IMR-90 (cell line): ENCODE measurements at regions not wholly inside any gene's neighbourhood (a gene's known extent, or its start where the extent isn't known, plus 50 kb on each side); places are given as distances from the start of the nearest gene placed in this dataset.
A peak's percentile ranks its signal among the peaks of the same experiment; 100 is the strongest.

ENCODE experiments used
- ATAC-seq: fragments of 200-7000 bp; cut with Tn5 transposase; 2 replicates; pipeline ENCODE4 v1.9.1; 2020; ENCODE audit warnings: low read depth, mild to moderate bottlenecking, moderate library complexity
- BruUV-seq: library from RNA; stranded (reverse); fragments of 400-500 nt; replicated peaks from 2 replicates; lab custom pipeline; 2021; lab: Mats Ljungman, UMichigan
- CTCF ChIA-PET: fragments of 300-600 bp; formaldehyde crosslinking; extraction: SDS; loops from one replicate; lab custom pipeline; 2021; ENCODE audit warnings: antibody characterized with exemption; lab: Yijun Ruan, JAX
- POLR2A ChIA-PET: fragments of 300-600 bp; sonication (Branson Sonifier 250); formaldehyde crosslinking; loops from one replicate; lab custom pipeline; 2022; ENCODE audit warnings: antibody characterized with exemption; ENCODE audit not compliant: unreplicated experiment; lab: Charles Lee
- DNase-seq: peaks from one replicate; pipeline ENCODE4 v3.0.0; 2013
- H2AFZ ChIP-seq: replicated peaks from 2 replicates; pipeline ENCODE3; 2013; ENCODE audit warnings: low read length, mild to moderate bottlenecking; ENCODE audit not compliant: poor library complexity
- H2AK5ac ChIP-seq: 2 replicates; pipeline ENCODE4 v1.6.1; 2013; ENCODE audit warnings: low read depth, low read length, inconsistent platforms
- H2AK9ac ChIP-seq: replicated peaks from 2 replicates; pipeline ENCODE3; 2013; ENCODE audit warnings: mild to moderate bottlenecking, low read depth, low read length, moderate library complexity; ENCODE audit not compliant: poor library complexity
- H2BK120ac ChIP-seq: 2 replicates; pipeline ENCODE4 v1.6.1; 2013; ENCODE audit warnings: low read depth, low read length, inconsistent platforms
- H2BK15ac ChIP-seq: 3 replicates; pipeline ENCODE4 v1.6.1; 2013; ENCODE audit warnings: low read depth, low read length, inconsistent platforms
- H2BK20ac ChIP-seq: 2 replicates; pipeline ENCODE4 v1.6.1; 2013; ENCODE audit warnings: low read depth, mild to moderate bottlenecking, inconsistent platforms, low read length, moderate library complexity
- H2BK5ac ChIP-seq: 2 replicates; pipeline ENCODE4 v1.6.1; 2013; ENCODE audit warnings: mild to moderate bottlenecking, low read depth, low read length, inconsistent platforms; ENCODE audit not compliant: poor library complexity, severe bottlenecking
- H3K14ac ChIP-seq: replicated peaks from 2 replicates; pipeline ENCODE4 v1.6.1; 2013; ENCODE audit warnings: low read depth, low read length, inconsistent platforms
- H3K18ac ChIP-seq: 2 replicates; pipeline ENCODE4 v1.6.1; 2013; ENCODE audit warnings: low read depth, low read length, control low read depth
- H3K23ac ChIP-seq: 2 replicates; pipeline ENCODE4 v1.6.1; 2013; ENCODE audit warnings: low read depth, low read length, inconsistent platforms
- H3K27ac ChIP-seq: 2 replicates; pipeline ENCODE4 v1.5.1; 2013; ENCODE audit warnings: mild to moderate bottlenecking, control low read depth, low read length; ENCODE audit not compliant: insufficient read depth
- H3K27me3 ChIP-seq: 2 replicates; pipeline ENCODE4 v1.6.1; 2013; ENCODE audit warnings: low read length; ENCODE audit not compliant: control insufficient read depth, insufficient read depth
- H3K36me3 ChIP-seq: 2 replicates; pipeline ENCODE4 v1.6.1; 2013; ENCODE audit warnings: low read length, mixed read lengths; ENCODE audit not compliant: control insufficient read depth, insufficient read depth
- H3K4ac ChIP-seq: 2 replicates; pipeline ENCODE4 v1.6.1; 2013; ENCODE audit warnings: low read depth, low read length, inconsistent platforms
- H3K4me1 ChIP-seq: 2 replicates; pipeline ENCODE4 v1.6.1; 2013; ENCODE audit warnings: low read length, mixed read lengths; ENCODE audit not compliant: control insufficient read depth, insufficient read depth
- H3K4me2 ChIP-seq: 2 replicates; pipeline ENCODE4 v1.6.1; 2013; ENCODE audit warnings: low read depth, mild to moderate bottlenecking, control low read depth, low read length, moderate library complexity
- H3K4me3 ChIP-seq: 2 replicates; pipeline ENCODE4 v1.5.1; 2013; ENCODE audit warnings: low read depth, mild to moderate bottlenecking, control low read depth, low read length, moderate library complexity; ENCODE audit not compliant: insufficient read depth
- H3K56ac ChIP-seq: 2 replicates; pipeline ENCODE4 v1.6.1; 2013; ENCODE audit warnings: low read length, inconsistent platforms; ENCODE audit not compliant: insufficient read depth; ENCODE audit errors: extremely low read depth
- H3K79me1 ChIP-seq, 2 experiments: 2 replicates each; pipeline ENCODE4 v1.6.1; 2013; ENCODE audit warnings: low read length in 2 of 2, inconsistent platforms in 1 of 2, low read depth in 1 of 2
- H3K9ac ChIP-seq: 2 replicates; pipeline ENCODE4 v1.6.1; 2013; ENCODE audit warnings: low read depth, low read length, control low read depth
- H3K9me1 ChIP-seq: 2 replicates; pipeline ENCODE4 v1.6.1; 2013; ENCODE audit warnings: low read length, inconsistent platforms; ENCODE audit not compliant: insufficient read depth
- H3K9me3 ChIP-seq: 2 replicates; pipeline ENCODE4 v1.6.1; 2013; ENCODE audit warnings: low read length; ENCODE audit not compliant: control insufficient read depth, insufficient read depth
- H4K20me1 ChIP-seq: 2 replicates; pipeline ENCODE4 v1.6.1; 2013; ENCODE audit warnings: low read length, inconsistent platforms; ENCODE audit not compliant: insufficient read depth
- H4K5ac ChIP-seq: 2 replicates; pipeline ENCODE4 v1.6.1; 2013; ENCODE audit warnings: mild to moderate bottlenecking, low read depth, low read length, control low read depth
- H4K8ac ChIP-seq, 2 experiments: 2 replicates each; pipeline ENCODE4 v1.6.1; 2013; ENCODE audit warnings: low read depth in 2 of 2, low read length in 2 of 2, control low read depth in 1 of 2, inconsistent platforms in 1 of 2
- H4K91ac ChIP-seq: 2 replicates; pipeline ENCODE4 v1.6.1; 2013; ENCODE audit warnings: low read depth, low read length, inconsistent platforms; ENCODE audit not compliant: insufficient read depth
- CTCF ChIP-seq: conservative IDR thresholded peaks from 2 replicates; pipeline ENCODE4 v1.5.1; 2012; ENCODE audit warnings: mild to moderate bottlenecking, low read depth, low read length, improper control_type of control experiment
- POLR2A ChIP-seq: IDR thresholded peaks from 2 replicates; pipeline ENCODE4 v1.6.1; 2012; ENCODE audit warnings: mild to moderate bottlenecking, low read depth, low read length
- RFX5 ChIP-seq: IDR thresholded peaks from 2 replicates; pipeline ENCODE4 v1.8.0; 2012; ENCODE audit warnings: low read depth, mild to moderate bottlenecking, low read length, moderate library complexity
- WGBS, 2 experiments: methylation state at CpG; one replicate each; pipeline versions ENCODE4 v1.1.5 to v1.1.7; 2013; ENCODE audit warnings: missing lambda C conversion rate in 2 of 2; ENCODE audit not compliant: insufficient read length in 1 of 2; ENCODE audit errors: extremely low coverage in 2 of 2; 5-methylcytosine and 5-hydroxymethylcytosine counted together
- dilution Hi-C: fragments of 300-500 bp; cut with HindIII; formaldehyde crosslinking; loops from one replicate; pipeline ENCODE4 v1.14.3; 2018; ENCODE audit warnings: low sequenced_read_pairs; ENCODE audit not compliant: unreplicated experiment
- in situ Hi-C: fragments of 300-500 bp; cut with MboI; formaldehyde crosslinking; loops from 3 replicates; pipeline ENCODE4 v1.14.3; 2019; ENCODE audit warnings: low sequenced_read_pairs, inconsistent platforms, mixed read lengths
- intact Hi-C: fragments of 100-400 bp; cut with micrococcal nuclease; formaldehyde crosslinking; loops from 2 replicates; pipeline ENCODE4 v1.10.0; 2022

- no peak overlapping the region for H2AFZ ChIP-seq
- no peaks in the 10 kb centered on the region for H3K9me3 ChIP-seq
- H3K4ac ChIP-seq = no peak overlapping the region
- no CpG with 5 or more reads among the region's 1 CpG for WGBS, 2 experiments
- H4K5ac ChIP-seq = no peak overlapping the region; the same call in 1 of the 2 replicates
- 0 out of 2 replicates have a peak overlapping the region, but pooled peaks have one; percentile 24 for H2AK5ac ChIP-seq
- no peaks in the 10 kb centered on the region for H3K27me3 ChIP-seq
- in situ Hi-C loops = no loop called here
- ChIA-PET POLR2A (no interaction called here), CTCF (no interaction called here)
- H3K14ac ChIP-seq = 0 out of 2 replicates have a peak overlapping the region, but pooled peaks have one; percentile 41
- H3K56ac ChIP-seq = no peak overlapping the region
- H2BK5ac ChIP-seq = peak overlapping the region; percentile 40
- H4K20me1 ChIP-seq = no peaks in the 10 kb centered on the region
- no peak overlapping the region for H3K4me3 ChIP-seq
- H3K18ac ChIP-seq = no peak overlapping the region; the same call in none of the 2 replicates
- BruUV-seq = no TSS peak
- no peak overlapping the region for H3K23ac ChIP-seq
- intact Hi-C loops = no loop called here
- TF ChIP-seq CTCF = no peak
- TF ChIP-seq RFX5 = no peak
- no peak for TF ChIP-seq POLR2A
- H3K4me2 ChIP-seq = no peak overlapping the region
- no peak overlapping the region; the same call in 1 of the 3 replicates for H2BK15ac ChIP-seq
- peak overlapping the region; percentile 80 for H2BK20ac ChIP-seq
- no peak for ATAC-seq
- peak overlapping the region; percentile 29; the same call in 1 of the 2 replicates for H4K91ac ChIP-seq
- peak overlapping the region; percentile 16 to 72; a peak in 2 of 4 replicates for H4K8ac ChIP-seq
- H2BK120ac ChIP-seq = peak overlapping the region; percentile 62
- no peak for DNase-seq
- H3K79me1 ChIP-seq = no peaks in the 10 kb centered on the region
- H2AK9ac ChIP-seq = no peak overlapping the region
- H3K9ac ChIP-seq = 0 out of 2 replicates have a peak overlapping the region, but pooled peaks have one; percentile 31
- H3K9me1 ChIP-seq = peaks cover 7% of the 10 kb centered on the region
- dilution Hi-C loops = no loop called here
- H3K4me1 ChIP-seq = peaks cover 8% of the 10 kb centered on the region
- no peaks in the 10 kb centered on the region for H3K36me3 ChIP-seq
- no peak overlapping the region for H3K27ac ChIP-seq
Measured at GRCh38 chr5:174521449-174521848, 202.9 kb upstream of the MSX2 start.
